Nucleus accumbens (tissue), 56 donors: ENCODE measurements at regions not wholly inside any gene's neighbourhood (a gene's known extent, or its start where the extent isn't known, plus 50 kb on each side); places are given as distances from the start of the nearest gene placed in this dataset.

Source experiments
- DNase-seq, 56 donors: peaks; one replicate each; lab custom pipeline; 2025; lab: John Stamatoyannopoulos, UW

DNA sequence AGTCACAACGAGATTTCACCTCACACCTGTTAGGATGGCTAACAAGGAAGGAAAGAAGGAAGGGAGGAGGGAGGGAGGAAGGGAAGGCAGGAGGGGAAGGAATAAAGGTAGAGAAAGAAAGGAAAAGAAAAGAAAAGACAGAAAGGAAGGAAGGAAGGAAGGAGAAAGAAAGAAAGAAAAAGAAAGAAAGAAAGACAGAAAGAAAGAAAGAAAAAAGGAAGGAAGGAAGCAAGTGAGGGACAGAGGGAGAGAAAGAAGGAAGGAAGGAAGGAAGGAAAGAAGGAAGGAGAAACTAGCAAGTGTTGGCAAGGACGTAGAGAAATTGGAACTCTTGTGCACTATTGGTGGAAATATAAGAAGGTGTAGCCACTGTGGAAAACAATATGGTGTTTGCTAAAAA lies 52.2 kb downstream of the CCDC185 start:
- no peak for DNase-seq

GRCh38 chr1:223453902-223454301 lies 60.7 kb downstream of the CCDC185 start:
- no peak for DNase-seq

DNA sequence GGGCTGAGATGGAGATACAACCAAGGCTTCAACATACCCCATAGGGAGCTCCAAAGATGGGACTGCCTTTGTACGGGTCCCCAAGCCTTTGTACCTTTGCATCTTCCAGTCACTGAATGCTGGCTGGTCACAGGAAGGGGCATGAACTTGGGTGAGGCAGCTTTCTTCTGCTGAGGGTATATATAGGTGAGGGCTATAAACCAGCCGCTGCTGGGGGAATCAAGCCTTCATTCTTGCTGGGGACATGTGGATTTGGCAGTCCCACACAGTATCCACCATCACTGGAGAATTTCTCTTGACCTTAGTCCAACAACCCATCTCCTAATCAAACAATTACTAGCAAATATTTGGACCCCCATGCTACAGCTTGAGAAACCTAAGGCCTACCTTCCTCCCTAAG lies 61.7 kb downstream of the CCDC185 start:
- DNase-seq, result no peak

- DNase-seq, result no peak
These were observed 62.3 kb downstream of the CCDC185 start for GRCh38 chr1:223455470-223455869.

DNA sequence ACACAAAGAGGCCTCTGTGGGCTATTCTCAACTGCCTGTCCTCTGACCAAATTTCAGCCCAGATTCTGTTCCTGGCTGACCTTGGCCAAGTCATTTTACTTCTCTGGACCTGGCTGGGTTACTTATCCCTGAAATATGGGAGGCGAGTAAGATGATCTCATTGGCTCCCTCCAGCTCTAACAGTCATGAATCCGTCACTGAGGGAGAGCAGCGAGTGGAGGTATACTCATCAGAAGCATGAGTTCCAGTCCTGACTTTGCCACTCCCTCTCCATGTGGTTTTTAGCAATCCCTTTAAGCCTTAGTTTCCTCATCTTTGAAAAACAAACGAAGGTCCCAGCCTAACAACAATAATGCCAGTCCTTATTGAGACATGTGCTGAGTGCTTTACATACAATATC lies 63.5 kb downstream of the CCDC185 start:
- DNase-seq, result no peak

GRCh38 chr1:223460566-223461189 lies 67.5 kb downstream of the CCDC185 start:
- DNase-seq, result no peak

GRCh38 chr1:223462047-223462630 lies 68.9 kb downstream of the CCDC185 start:
- no peak for DNase-seq

DNA sequence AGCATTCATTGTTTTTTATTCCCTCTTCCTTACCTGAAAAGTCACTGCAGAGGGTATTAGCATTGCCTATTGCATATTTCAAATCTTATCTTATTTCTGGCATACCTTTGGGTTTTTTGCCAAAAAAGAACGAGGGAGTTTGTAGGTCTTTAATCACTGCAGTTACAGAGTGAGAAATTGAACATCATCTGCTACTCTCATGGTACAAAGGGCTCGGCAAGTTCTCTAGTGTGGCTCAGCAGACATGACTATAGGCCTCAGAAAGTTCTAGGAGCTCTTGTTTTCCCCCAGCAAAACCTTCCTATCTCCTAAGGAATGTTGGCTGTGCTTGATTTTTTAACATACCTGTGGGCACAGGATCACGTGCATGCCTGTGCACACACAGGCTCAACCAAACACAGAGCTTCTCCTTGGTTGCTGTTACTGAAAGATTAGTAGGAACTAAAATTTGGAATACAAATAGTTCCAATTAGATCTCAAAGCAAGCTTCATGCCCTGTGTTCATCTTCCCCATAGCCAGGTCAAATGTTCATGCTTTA lies 69.7 kb downstream of the CCDC185 start:
- no peak for DNase-seq

DNA sequence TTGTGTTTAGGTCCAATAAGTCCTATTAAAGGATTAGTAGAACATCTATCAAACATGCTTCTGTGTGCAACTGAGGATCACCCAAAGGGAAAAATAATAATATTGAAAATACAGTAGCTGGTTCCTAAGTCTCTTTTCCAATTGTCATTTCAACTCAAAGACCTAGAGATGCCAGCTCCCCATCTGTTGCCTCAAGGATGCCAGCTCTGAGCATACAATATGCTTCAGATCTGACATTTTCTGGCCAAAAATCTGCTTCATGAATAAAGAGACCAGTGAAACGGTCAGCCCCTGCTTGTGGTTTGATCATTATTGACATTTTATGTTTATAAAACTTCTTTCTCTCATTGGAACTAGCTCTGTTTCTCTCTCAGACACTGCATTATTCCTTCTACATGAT lies 72.9 kb downstream of the CCDC185 start:
- no peak for DNase-seq

- DNase-seq, result no peak
These were observed 78.4 kb downstream of the CCDC185 start for GRCh38 chr1:223471566-223471965.

- DNase-seq, result no peak
These were observed 78.8 kb downstream of the CCDC185 start for GRCh38 chr1:223472057-223472456.

- no peak for DNase-seq
These were observed 80.6 kb downstream of the CCDC185 start for GRCh38 chr1:223473601-223474344.

DNA sequence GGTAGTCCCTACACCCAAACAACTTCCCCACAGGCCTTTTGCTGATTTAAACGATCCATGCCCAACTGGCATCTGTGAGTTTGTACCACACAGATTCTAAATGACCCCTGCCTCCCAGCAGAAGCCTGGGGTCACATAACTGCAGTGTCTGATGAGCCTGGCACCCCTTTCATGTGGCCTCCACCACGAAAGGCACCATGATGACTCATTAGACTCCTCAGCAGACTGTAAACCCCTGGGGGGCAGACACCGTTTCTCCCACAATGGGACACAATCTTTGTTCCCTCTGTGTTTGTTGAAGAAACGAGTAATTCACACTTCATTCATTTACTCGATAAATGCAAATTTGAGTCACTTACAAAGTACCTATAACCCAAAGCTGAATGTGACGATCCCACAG lies 81.6 kb downstream of the CCDC185 start:
- DNase-seq, result no peak

- no peak for DNase-seq
These were observed 84.2 kb downstream of the CCDC185 start for GRCh38 chr1:223477456-223477855.

DNA sequence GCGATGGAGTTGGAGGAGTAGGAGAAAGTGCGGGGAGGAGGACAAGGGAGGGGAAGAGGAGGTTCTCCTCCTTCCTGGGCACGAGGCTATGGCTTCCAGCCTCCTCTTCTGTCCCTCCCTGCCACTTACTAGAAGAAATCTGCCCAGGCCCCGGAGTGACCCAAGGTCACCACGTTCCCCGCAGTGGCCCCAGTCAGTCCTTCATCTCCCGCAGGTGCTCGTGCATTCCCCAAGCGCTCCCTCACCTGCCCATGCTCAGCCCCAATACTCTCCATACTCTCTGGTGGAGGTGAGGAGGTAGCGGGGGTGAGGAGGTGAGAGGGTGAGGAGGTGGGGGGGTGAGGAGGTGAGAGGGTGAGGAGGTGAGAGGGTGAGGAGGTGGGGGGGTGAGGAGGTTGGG lies 85.4 kb downstream of the CCDC185 start:
- DNase-seq, result no peak

DNA sequence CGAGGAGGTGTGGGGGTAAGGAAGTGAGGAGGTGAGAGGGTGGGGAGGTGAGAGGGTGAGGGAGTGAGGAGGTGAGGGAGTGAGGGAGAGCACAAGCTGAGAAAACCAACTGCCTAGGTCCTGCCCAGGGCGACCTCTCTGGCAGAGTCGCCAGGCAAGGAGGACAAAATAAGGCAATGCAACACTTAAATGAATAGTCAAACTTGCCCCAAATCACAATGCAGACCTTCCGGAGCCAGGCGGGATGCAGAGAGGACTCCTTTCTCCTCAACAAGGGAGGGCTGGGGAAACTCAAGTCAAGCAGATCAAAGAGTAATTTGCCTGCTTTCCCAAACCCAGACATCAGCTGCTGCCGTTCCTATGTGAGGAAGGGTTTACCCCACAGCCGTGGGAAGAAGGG lies 86.0 kb downstream of the CCDC185 start:
- DNase-seq, result no peak

- DNase-seq, result peak in 1 of 56 donors; percentile 2
These were observed 86.7 kb downstream of the CCDC185 start for GRCh38 chr1:223479718-223480425.

GRCh38 chr1:223482132-223482531 lies 88.9 kb downstream of the CCDC185 start:
- DNase-seq, result no peak

- DNase-seq, result no peak
These were observed 89.6 kb downstream of the CCDC185 start for GRCh38 chr1:223482766-223483165.

DNA sequence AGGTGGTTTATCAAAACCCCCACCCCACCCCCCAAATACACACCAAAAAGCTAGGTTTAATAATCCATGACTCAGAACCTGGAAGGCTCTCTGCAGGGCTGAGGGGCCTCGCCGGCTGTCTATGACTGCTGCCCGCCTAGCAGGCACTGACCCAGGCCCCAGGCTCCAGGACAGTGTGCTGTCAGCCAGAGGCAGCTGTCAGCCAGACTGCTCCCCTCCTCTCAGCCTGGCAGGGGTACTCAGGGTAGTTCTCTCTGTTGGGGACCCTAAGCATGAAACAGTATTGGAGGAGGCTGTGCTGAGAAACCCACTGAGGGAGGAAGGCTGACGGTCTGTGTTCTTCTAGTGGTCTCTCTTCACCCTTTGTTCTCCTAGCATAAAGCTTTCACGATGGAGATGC lies 90.3 kb downstream of the CCDC185 start:
- DNase-seq, result no peak

GRCh38 chr1:223486366-223486765 lies 93.2 kb downstream of the CCDC185 start:
- no peak for DNase-seq
